ENCODE measurements at regions not wholly inside any gene's neighbourhood (a gene's known extent, or its start where the extent isn't known, plus 50 kb on each side); places are given as distances from the start of the nearest gene placed in this dataset.
"Not testable (repeated sequence)": the region's sequence is repeated elsewhere in the genome, so short reads cannot be mapped to it uniquely, and the experiment has no call there.

GRCh38 chr3:127074900-127075360, 92.0 kb downstream of the PLXNA1 start:
- Histone ChIP-seq H3K36me3 (ENCODE audit: low read length) (no peaks in the 10 kb centered on the region), H3K27ac (ENCODE audit: low read depth, low read length) (no peak overlapping the region), H3K79me2 (ENCODE audit: insufficient read depth, low read length) (no peaks in the 10 kb centered on the region), H3K27me3 (ENCODE audit: low read length) (no peaks in the 10 kb centered on the region), H2AFZ (ENCODE audit: low read depth, low read length, severe bottlenecking) (no peak overlapping the region), H3K4me2 (ENCODE audit: low read depth, low read length, poor library complexity, severe bottlenecking) (peak overlapping the region; percentile 26), H3K9me3 (ENCODE audit: insufficient read depth, low read length) (no peaks in the 10 kb centered on the region), H3K4me3 (ENCODE audit: insufficient read depth, low read length, poor library complexity, severe bottlenecking) (no peak overlapping the region), H3K9me2 (replicated peaks; ENCODE audit: insufficient read depth, low read length) (no peaks in the 10 kb centered on the region), H3F3A (ENCODE audit: insufficient read depth) (peaks cover 4% of the 10 kb centered on the region), H4K20me1 (ENCODE audit: low read depth, low read length) (no peaks in the 10 kb centered on the region; the same call in 1 of the 2 replicates), H3K9ac (ENCODE audit: low read length) (no peak overlapping the region)
- TF ChIP-seq CTCF (IDR thresholded peaks at IDR 0.05; ENCODE audit: insufficient read depth, low read length, poor library complexity, severe bottlenecking) (no peak), EZH2phosphoT487 (conservative IDR thresholded peaks at IDR 0.05; ENCODE audit: low read length) (peak; percentile 99)

GRCh38 chr3:127076166-127076992, 93.5 kb downstream of the PLXNA1 start:
- H3K79me2 ChIP-seq (ENCODE audit: insufficient read depth, low read length); H3K9ac ChIP-seq (ENCODE audit: low read length); H4K20me1 ChIP-seq (ENCODE audit: low read depth, low read length); H3K36me3 ChIP-seq (ENCODE audit: low read length); H3K27ac ChIP-seq (ENCODE audit: low read depth, low read length); H3K9me2 ChIP-seq (replicated peaks; ENCODE audit: insufficient read depth, low read length); H3K9me3 ChIP-seq (ENCODE audit: insufficient read depth, low read length); H2AFZ ChIP-seq (ENCODE audit: low read depth, low read length, severe bottlenecking); H3K27me3 ChIP-seq (ENCODE audit: low read length); H3F3A ChIP-seq (ENCODE audit: insufficient read depth); H3K4me2 ChIP-seq (ENCODE audit: low read depth, low read length, poor library complexity, severe bottlenecking); H3K4me3 ChIP-seq (ENCODE audit: insufficient read depth, low read length, poor library complexity, severe bottlenecking): not testable (repeated sequence)

GRCh38 chr3:127077068-127077467, 94.2 kb downstream of the PLXNA1 start:
- no peaks in the 10 kb centered on the region for H3K9me2 ChIP-seq (replicated peaks; ENCODE audit: insufficient read depth, low read length)

More at GRCh38 chr3:127077068-127077467, 94.2 kb downstream of the PLXNA1 start:
- no peaks in the 10 kb centered on the region for H3K36me3 ChIP-seq (ENCODE audit: low read length)
- no peak for TF ChIP-seq CTCF (IDR thresholded peaks at IDR 0.05; ENCODE audit: insufficient read depth, low read length, poor library complexity, severe bottlenecking)
- TF ChIP-seq EZH2phosphoT487 (conservative IDR thresholded peaks at IDR 0.05; ENCODE audit: low read length), result no peak
- no peak overlapping the region for H3K4me2 ChIP-seq (ENCODE audit: low read depth, low read length, poor library complexity, severe bottlenecking)
- no peak overlapping the region for H3K27ac ChIP-seq (ENCODE audit: low read depth, low read length)
- H3K4me3 ChIP-seq (ENCODE audit: insufficient read depth, low read length, poor library complexity, severe bottlenecking), result no peak overlapping the region
- no peaks in the 10 kb centered on the region for H3K27me3 ChIP-seq (ENCODE audit: low read length)
- H4K20me1 ChIP-seq (ENCODE audit: low read depth, low read length), result no peaks in the 10 kb centered on the region; the same call in 1 of the 2 replicates
- no peak overlapping the region for H3K9ac ChIP-seq (ENCODE audit: low read length)
- no peaks in the 10 kb centered on the region for H3K9me3 ChIP-seq (ENCODE audit: insufficient read depth, low read length)
- H3K79me2 ChIP-seq (ENCODE audit: insufficient read depth, low read length), result no peaks in the 10 kb centered on the region
- no peak overlapping the region for H2AFZ ChIP-seq (ENCODE audit: low read depth, low read length, severe bottlenecking)
- H3F3A ChIP-seq (ENCODE audit: insufficient read depth), result peaks cover 4% of the 10 kb centered on the region

Measured in SU-DHL-6 (cell line).